SU-DHL-6 (cell line): ENCODE measurements at regions not wholly inside any gene's neighbourhood (a gene's known extent, or its start where the extent isn't known, plus 50 kb on each side); places are given as distances from the start of the nearest gene placed in this dataset.

ENCODE experiments used
- H2AFZ ChIP-seq: fragments of 200-600 bp; sonication (generic); 2 replicates; pipeline ENCODE4 v1.6.1; 2014; ENCODE audit warnings: low read depth, mild to moderate bottlenecking, moderate library complexity, mixed read lengths, antibody characterized with exemption, low read length; ENCODE audit not compliant: severe bottlenecking
- H3F3A ChIP-seq: fragments of 200-600 bp; shearing (Covaris generic); 2 replicates; pipeline ENCODE4 v1.6.0; 2016; ENCODE audit warnings: antibody characterized with exemption, mild to moderate bottlenecking; ENCODE audit not compliant: insufficient read depth
- H3K27ac ChIP-seq: fragments of 200-600 bp; sonication (generic); 2 replicates; pipeline ENCODE4 v1.5.1; 2016; ENCODE audit warnings: low read depth, mild to moderate bottlenecking, low read length, moderate library complexity, mixed read lengths
- H3K27me3 ChIP-seq: fragments of 200-600 bp; sonication (generic), shearing (Covaris generic); 2 replicates; pipeline ENCODE4 v1.6.0; 2014; ENCODE audit warnings: mild to moderate bottlenecking, low read length
- H3K36me3 ChIP-seq: fragments of 200-600 bp; sonication (generic); 2 replicates; pipeline ENCODE4 v1.6.1; 2014; ENCODE audit warnings: mild to moderate bottlenecking, low read length, mixed read lengths
- H3K4me2 ChIP-seq: fragments of 300-600, 200-600 bp; shearing (Covaris generic), sonication (generic); 2 replicates; pipeline ENCODE4 v1.6.0; 2014; ENCODE audit warnings: low read length, low read depth, mild to moderate bottlenecking; ENCODE audit not compliant: poor library complexity, severe bottlenecking
- H3K4me3 ChIP-seq: fragments of 200-600 bp; sonication (generic); 2 replicates; pipeline ENCODE4 v1.5.1; 2014; ENCODE audit warnings: antibody characterized with exemption, low read length, mild to moderate bottlenecking, mixed read lengths; ENCODE audit not compliant: insufficient read depth, poor library complexity, severe bottlenecking
- H3K79me2 ChIP-seq: fragments of 200-600 bp; sonication (generic); 2 replicates; pipeline ENCODE4 v1.6.1; 2014; ENCODE audit warnings: mild to moderate bottlenecking, low read length, moderate library complexity; ENCODE audit not compliant: insufficient read depth
- H3K9ac ChIP-seq: fragments of 200-600 bp; sonication (generic); 2 replicates; pipeline ENCODE4 v1.7.0; 2014; ENCODE audit warnings: mild to moderate bottlenecking, low read length
- H3K9me2 ChIP-seq: fragments of 200-600 bp; sonication (generic); replicated peaks from 2 replicates; pipeline ENCODE4 v1.6.1; 2014; ENCODE audit warnings: low read length; ENCODE audit not compliant: insufficient read depth
- H3K9me3 ChIP-seq: fragments of 200-600 bp; sonication (generic); 2 replicates; pipeline ENCODE4 v1.6.1; 2014; ENCODE audit warnings: low read length, mixed read lengths; ENCODE audit not compliant: insufficient read depth
- H4K20me1 ChIP-seq: fragments of 200-600 bp; sonication (generic); 2 replicates; pipeline ENCODE4 v1.6.1; 2014; ENCODE audit warnings: low read depth, mild to moderate bottlenecking, antibody characterized with exemption, low read length, moderate library complexity, mixed read lengths
- EZH2phosphoT487 ChIP-seq: fragments of 200-600 bp; sonication (generic), shearing (Covaris generic); conservative IDR thresholded peaks from 2 replicates; pipeline ENCODE4 v1.6.1; 2018; ENCODE audit warnings: mild to moderate bottlenecking, antibody characterized with exemption, low read length, moderate library complexity, mixed read lengths
- TF ChIP-seq, protein P1 (sequence below): fragments of 200-600 bp; sonication (generic); IDR thresholded peaks from one replicate; pipeline ENCODE4 v1.5.1; 2017; ENCODE audit warnings: antibody characterized with exemption, mild to moderate bottlenecking, low read length, moderate library complexity; ENCODE audit not compliant: insufficient read depth, poor library complexity, severe bottlenecking

DNA sequence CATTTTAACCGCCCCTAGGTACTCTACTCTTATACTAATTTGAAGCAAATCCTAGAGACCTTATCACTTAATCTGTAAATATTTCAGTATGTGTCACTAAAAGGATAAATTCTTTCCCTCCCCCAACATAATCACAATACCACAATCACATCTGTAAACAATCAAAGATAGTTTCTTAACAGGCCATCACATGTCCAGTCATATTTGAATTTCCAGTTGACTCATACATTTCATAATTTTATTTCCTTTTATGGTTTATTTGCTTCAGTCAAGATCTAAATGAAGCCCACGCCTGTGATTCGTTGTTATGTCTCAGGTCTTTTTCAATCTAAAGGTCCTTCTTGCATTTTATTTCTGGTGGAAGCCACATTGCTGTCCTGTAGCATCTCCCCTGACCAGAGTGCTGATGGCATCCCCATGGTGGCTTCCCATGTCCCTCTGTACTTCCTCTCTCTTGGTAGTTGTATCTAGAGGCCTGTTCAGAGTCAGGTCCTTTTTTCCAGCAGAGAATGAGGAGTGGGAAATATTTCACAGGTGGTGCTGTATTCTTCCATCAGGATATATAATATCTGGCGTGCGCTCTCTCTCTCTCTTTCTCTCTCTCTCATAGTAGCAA lies 128.6 kb upstream of the SLC22A23 start:
- Histone ChIP-seq H3F3A (no peaks in the 10 kb centered on the region), H3K36me3 (no peaks in the 10 kb centered on the region), H3K27me3 (no peaks in the 10 kb centered on the region; the same call in 1 of the 2 replicates), H4K20me1 (no peaks in the 10 kb centered on the region), H3K9me2 (no peaks in the 10 kb centered on the region), H3K4me3 (no peak overlapping the region), H3K9ac (no peak overlapping the region), H3K79me2 (no peaks in the 10 kb centered on the region), H3K9me3 (no peaks in the 10 kb centered on the region), H3K27ac (no peak overlapping the region), H2AFZ (no peak overlapping the region), H3K4me2 (no peak overlapping the region)
- TF ChIP-seq, protein P1, sequence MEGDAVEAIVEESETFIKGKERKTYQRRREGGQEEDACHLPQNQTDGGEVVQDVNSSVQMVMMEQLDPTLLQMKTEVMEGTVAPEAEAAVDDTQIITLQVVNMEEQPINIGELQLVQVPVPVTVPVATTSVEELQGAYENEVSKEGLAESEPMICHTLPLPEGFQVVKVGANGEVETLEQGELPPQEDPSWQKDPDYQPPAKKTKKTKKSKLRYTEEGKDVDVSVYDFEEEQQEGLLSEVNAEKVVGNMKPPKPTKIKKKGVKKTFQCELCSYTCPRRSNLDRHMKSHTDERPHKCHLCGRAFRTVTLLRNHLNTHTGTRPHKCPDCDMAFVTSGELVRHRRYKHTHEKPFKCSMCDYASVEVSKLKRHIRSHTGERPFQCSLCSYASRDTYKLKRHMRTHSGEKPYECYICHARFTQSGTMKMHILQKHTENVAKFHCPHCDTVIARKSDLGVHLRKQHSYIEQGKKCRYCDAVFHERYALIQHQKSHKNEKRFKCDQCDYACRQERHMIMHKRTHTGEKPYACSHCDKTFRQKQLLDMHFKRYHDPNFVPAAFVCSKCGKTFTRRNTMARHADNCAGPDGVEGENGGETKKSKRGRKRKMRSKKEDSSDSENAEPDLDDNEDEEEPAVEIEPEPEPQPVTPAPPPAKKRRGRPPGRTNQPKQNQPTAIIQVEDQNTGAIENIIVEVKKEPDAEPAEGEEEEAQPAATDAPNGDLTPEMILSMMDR = no peak
- no peak for TF ChIP-seq EZH2phosphoT487

DNA sequence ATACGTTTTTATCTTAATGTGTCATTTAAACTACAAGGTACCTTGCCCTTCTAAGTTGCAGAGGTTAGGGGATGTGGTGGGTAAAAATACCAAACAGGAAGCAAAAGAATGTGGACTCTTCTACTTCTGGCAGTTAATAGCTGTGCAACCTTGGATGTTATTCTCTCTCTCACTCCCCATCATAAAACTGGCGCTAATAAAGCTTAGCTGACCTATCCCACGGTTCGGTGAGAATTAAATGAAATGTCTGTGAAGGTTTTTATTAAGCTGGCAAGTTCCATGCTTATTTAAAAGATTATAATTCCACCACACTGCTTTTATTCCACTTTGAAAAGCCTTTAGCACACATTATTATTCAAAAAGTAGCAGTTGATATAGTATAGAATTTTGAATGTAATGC lies 127.8 kb upstream of the SLC22A23 start:
- no peak overlapping the region for H3K4me2 ChIP-seq
- H3K27ac ChIP-seq = no peak overlapping the region
- no peak overlapping the region for H3K4me3 ChIP-seq
- no peaks in the 10 kb centered on the region; the same call in 1 of the 2 replicates for H3K27me3 ChIP-seq
- H4K20me1 ChIP-seq = no peaks in the 10 kb centered on the region
- no peak for TF ChIP-seq EZH2phosphoT487
- TF ChIP-seq, protein P1 = no peak
- no peaks in the 10 kb centered on the region for H3K9me2 ChIP-seq
- H2AFZ ChIP-seq = no peak overlapping the region
- H3F3A ChIP-seq = no peaks in the 10 kb centered on the region
- H3K36me3 ChIP-seq = no peaks in the 10 kb centered on the region
- no peaks in the 10 kb centered on the region for H3K9me3 ChIP-seq
- no peak overlapping the region for H3K9ac ChIP-seq
- H3K79me2 ChIP-seq = no peaks in the 10 kb centered on the region

DNA sequence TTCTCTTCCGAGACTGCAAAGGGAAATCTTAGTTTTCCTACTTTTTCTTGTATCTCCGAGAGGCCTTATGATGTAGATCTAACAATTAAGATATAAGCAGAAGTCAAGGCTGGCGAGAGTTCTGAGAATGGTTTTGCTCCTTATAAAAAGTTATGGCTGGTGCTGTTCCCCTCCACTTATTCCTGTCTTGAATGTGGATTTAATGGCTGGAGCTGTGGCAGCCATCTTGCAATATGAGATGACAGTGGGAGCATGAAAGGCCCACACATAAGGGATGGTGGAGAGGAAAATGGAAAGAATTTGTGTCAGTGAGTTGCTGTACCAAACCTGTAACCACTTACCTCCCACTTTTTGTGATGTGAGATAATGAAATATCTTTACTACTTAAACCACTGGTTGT lies 124.6 kb upstream of the SLC22A23 start:
- TF ChIP-seq, protein P1 = no peak
- no peak for TF ChIP-seq EZH2phosphoT487
- no peaks in the 10 kb centered on the region for H3F3A ChIP-seq
- no peak overlapping the region for H3K4me2 ChIP-seq
- H3K9me3 ChIP-seq = no peaks in the 10 kb centered on the region
- no peaks in the 10 kb centered on the region for H3K9me2 ChIP-seq
- H3K9ac ChIP-seq = no peak overlapping the region
- no peaks in the 10 kb centered on the region; the same call in 1 of the 2 replicates for H3K27me3 ChIP-seq
- no peaks in the 10 kb centered on the region for H3K79me2 ChIP-seq
- no peaks in the 10 kb centered on the region for H4K20me1 ChIP-seq
- H3K36me3 ChIP-seq = no peaks in the 10 kb centered on the region
- H3K4me3 ChIP-seq = no peak overlapping the region
- no peak overlapping the region for H3K27ac ChIP-seq
- no peak overlapping the region for H2AFZ ChIP-seq
